Endodermal cell (in vitro differentiated cells): ENCODE measurements at regions not wholly inside any gene's neighbourhood (a gene's known extent, or its start where the extent isn't known, plus 50 kb on each side); places are given as distances from the start of the nearest gene placed in this dataset.
A peak's percentile ranks its signal among the peaks of the same experiment; 100 is the strongest.

Experiments used
- DNase-seq: peaks from one replicate; pipeline ENCODE4 v3.0.0-alpha.2; 2017
- H3K27ac ChIP-seq: 2 replicates; pipeline ENCODE4 v1.5.1; 2013; ENCODE audit warnings: mild to moderate bottlenecking, low read depth, low read length, moderate library complexity
- H3K27me3 ChIP-seq: 2 replicates; pipeline ENCODE4 v1.6.1; 2013; ENCODE audit warnings: mild to moderate bottlenecking, low read length, moderate library complexity; ENCODE audit not compliant: insufficient read depth, control insufficient read depth, poor library complexity, severe bottlenecking
- H3K36me3 ChIP-seq: 2 replicates; pipeline ENCODE4 v1.7.0; 2013; ENCODE audit warnings: mild to moderate bottlenecking, low read length, moderate library complexity; ENCODE audit not compliant: control insufficient read depth, insufficient read depth
- H3K4me1 ChIP-seq: one replicate; pipeline ENCODE4 v1.7.0; 2013; ENCODE audit warnings: low read length; ENCODE audit not compliant: control insufficient read depth, insufficient read depth
- H3K4me3 ChIP-seq: 2 replicates; pipeline ENCODE4 v1.5.1; 2013; ENCODE audit warnings: mild to moderate bottlenecking, low read length, moderate library complexity
- H3K9ac ChIP-seq: 2 replicates; pipeline ENCODE4 v1.6.1; 2013; ENCODE audit warnings: mild to moderate bottlenecking, low read length, moderate library complexity; ENCODE audit not compliant: poor library complexity, severe bottlenecking; ENCODE audit errors: extremely low read depth
- H3K9me3 ChIP-seq: 2 replicates; pipeline ENCODE4 v1.6.1; 2013; ENCODE audit warnings: mild to moderate bottlenecking, low read length, moderate library complexity; ENCODE audit not compliant: control insufficient read depth
- H3K27ac Mint-ChIP-seq: 2 replicates; pipeline ENCODE4 v1.8.0; 2020; ENCODE audit warnings: mixed read lengths
- H3K27me3 Mint-ChIP-seq: 2 replicates; pipeline ENCODE4 v1.8.0; 2021; ENCODE audit warnings: mild to moderate bottlenecking, mixed read lengths; ENCODE audit not compliant: insufficient read depth
- H3K36me3 Mint-ChIP-seq: 2 replicates; pipeline ENCODE4 v1.8.0; 2020; ENCODE audit warnings: low read depth, mixed read lengths
- H3K4me1 Mint-ChIP-seq: 2 replicates; pipeline ENCODE4 v1.8.0; 2020; ENCODE audit warnings: mixed read lengths
- H3K4me3 Mint-ChIP-seq: 2 replicates; pipeline ENCODE4 v1.8.0; 2020; ENCODE audit warnings: mild to moderate bottlenecking, moderate library complexity, mixed read lengths
- H3K9me3 Mint-ChIP-seq: 2 replicates; pipeline ENCODE4 v1.8.0; 2020; ENCODE audit warnings: mild to moderate bottlenecking, mixed read lengths
- WGBS, 2 experiments: methylation state at CpG; one replicate each; pipeline versions ENCODE4 v1.1.5 to v1.1.7; 2013; ENCODE audit warnings: missing lambda C conversion rate in 2 of 2, mixed read lengths in 1 of 2; ENCODE audit not compliant: insufficient coverage in 1 of 2, insufficient read length in 1 of 2; 5-methylcytosine and 5-hydroxymethylcytosine counted together
- TF ChIP-seq, protein P1 (sequence below): fragments of 200-600 bp; sonication (generic); conservative IDR thresholded peaks from 2 replicates; pipeline ENCODE4 v1.5.0; 2021; ENCODE audit warnings: antibody characterized with exemption, mild to moderate bottlenecking

DNA sequence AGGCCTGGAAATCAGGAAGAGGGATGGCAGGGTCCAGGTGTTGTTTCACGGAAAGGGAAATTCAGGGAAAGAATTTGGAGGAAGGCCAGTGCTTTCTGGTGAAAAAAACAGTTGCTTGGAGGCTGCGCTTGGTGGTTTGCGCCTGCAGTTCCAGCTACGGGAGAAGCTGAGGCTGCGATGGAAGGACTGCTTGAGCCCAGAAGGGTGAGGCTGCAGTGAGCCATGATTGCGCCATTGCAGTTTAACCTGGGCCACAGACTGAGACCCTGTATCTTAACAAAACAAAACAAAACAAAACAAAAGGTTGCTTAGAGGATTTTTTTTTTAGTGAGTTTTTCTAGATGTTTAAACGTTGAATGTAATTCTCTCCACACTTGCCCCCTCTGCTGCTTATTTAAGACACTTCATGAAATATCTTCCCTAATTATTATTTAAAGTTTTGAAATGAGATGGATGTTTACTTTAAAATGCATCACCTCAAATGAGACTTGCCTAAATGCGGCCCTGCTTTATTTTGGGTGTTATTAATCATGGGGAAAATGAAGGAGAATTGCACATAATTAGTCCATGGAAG is 75.4 kb upstream of the TRPC4 start:
- WGBS, 2 experiments, result 86 to 96% methylated on average over 5 to 6 of the region's 8 CpGs
- no peak overlapping the region for H3K27ac Mint-ChIP-seq
- H3K36me3 ChIP-seq, result no peaks in the 10 kb centered on the region
- H3K4me3 ChIP-seq, result no peak overlapping the region
- H3K27me3 ChIP-seq, result no peaks in the 10 kb centered on the region
- H3K9ac ChIP-seq, result no peak overlapping the region
- no peaks in the 10 kb centered on the region for H3K9me3 ChIP-seq
- TF ChIP-seq, protein P1, sequence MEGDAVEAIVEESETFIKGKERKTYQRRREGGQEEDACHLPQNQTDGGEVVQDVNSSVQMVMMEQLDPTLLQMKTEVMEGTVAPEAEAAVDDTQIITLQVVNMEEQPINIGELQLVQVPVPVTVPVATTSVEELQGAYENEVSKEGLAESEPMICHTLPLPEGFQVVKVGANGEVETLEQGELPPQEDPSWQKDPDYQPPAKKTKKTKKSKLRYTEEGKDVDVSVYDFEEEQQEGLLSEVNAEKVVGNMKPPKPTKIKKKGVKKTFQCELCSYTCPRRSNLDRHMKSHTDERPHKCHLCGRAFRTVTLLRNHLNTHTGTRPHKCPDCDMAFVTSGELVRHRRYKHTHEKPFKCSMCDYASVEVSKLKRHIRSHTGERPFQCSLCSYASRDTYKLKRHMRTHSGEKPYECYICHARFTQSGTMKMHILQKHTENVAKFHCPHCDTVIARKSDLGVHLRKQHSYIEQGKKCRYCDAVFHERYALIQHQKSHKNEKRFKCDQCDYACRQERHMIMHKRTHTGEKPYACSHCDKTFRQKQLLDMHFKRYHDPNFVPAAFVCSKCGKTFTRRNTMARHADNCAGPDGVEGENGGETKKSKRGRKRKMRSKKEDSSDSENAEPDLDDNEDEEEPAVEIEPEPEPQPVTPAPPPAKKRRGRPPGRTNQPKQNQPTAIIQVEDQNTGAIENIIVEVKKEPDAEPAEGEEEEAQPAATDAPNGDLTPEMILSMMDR, result no peak
- peaks cover 5% of the 10 kb centered on the region for H3K4me1 Mint-ChIP-seq
- H3K27me3 Mint-ChIP-seq, result no peaks in the 10 kb centered on the region
- no peak overlapping the region for H3K27ac ChIP-seq
- peak; percentile 47 for DNase-seq
- H3K9me3 Mint-ChIP-seq, result no peaks in the 10 kb centered on the region
- no peaks in the 10 kb centered on the region for H3K4me1 ChIP-seq
- H3K36me3 Mint-ChIP-seq, result no peaks in the 10 kb centered on the region
- H3K4me3 Mint-ChIP-seq, result no peak overlapping the region

DNA sequence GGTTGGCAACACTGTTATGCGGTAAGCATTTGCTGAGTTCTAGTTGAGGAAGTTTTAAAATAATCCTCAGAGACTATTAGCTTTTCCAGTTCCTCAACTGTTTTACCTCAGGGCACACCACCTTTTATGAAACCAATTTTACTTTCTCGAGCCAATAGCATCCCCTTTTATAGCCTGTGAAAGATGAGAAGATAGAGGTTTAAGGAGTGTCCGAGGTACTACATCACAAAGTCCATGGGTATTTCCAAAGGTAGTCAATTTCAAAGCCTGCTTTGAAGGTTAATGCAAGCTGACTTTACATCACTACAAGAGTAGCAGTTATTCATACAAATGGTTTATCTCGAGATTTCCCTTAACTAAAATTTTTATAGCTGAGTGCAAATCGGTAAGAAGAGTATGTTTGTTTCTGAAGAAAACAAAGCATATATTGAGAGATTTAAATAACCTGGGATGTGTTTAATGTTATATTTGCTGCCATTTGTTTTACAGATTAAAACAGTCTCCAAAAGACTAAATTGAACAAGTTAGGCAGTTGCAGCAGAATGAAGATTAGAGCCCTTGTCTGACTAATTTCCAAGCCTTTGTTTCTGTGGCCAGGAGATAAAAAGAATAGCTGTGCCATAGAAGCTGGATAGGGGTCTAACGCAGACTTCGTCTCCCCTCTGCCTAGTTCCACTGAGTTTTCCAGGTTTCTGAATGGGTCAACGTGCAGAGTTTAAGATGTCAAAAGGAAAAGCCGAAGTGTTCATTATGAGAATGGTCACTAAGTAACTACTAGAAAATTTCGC is 74.7 kb upstream of the TRPC4 start:
- Histone ChIP-seq H3K9ac (no peak overlapping the region), H3K9me3 (no peaks in the 10 kb centered on the region), H3K4me3 (no peak overlapping the region), H3K36me3 (no peaks in the 10 kb centered on the region), H3K4me1 (no peaks in the 10 kb centered on the region), H3K27ac (no peak overlapping the region), H3K27me3 (no peaks in the 10 kb centered on the region)
- H3K9me3 Mint-ChIP-seq, result no peaks in the 10 kb centered on the region
- peaks cover 5% of the 10 kb centered on the region for H3K4me1 Mint-ChIP-seq
- no peak overlapping the region for H3K4me3 Mint-ChIP-seq
- TF ChIP-seq, protein P1, result no peak
- no peak for DNase-seq
- 90 to 100% methylated on average over 1 to 10 of the region's 10 CpGs for WGBS, 2 experiments
- no peaks in the 10 kb centered on the region for H3K36me3 Mint-ChIP-seq
- no peaks in the 10 kb centered on the region for H3K27me3 Mint-ChIP-seq
- no peak overlapping the region for H3K27ac Mint-ChIP-seq

DNA sequence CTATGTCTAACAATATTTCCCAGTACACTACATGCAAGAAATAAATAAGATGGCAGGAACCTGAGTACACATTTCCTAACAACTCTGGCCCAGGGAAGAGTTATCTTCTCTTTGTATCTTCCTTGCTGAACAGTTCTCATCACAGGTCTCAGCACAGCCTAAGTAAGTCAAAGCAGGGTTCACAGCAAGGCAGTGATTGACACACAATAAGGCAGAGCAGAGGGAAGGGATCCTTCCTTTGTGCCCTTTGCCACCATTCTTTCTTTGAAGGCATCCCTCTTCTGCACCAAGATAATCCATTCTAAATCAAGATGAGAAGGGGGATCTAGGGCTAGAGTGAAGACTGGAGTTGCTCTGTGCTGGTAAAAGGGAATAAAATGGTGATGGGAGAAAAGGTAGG is 73.4 kb upstream of the TRPC4 start:
- Histone ChIP-seq H3K4me1 (no peaks in the 10 kb centered on the region), H3K27me3 (no peaks in the 10 kb centered on the region), H3K9me3 (no peaks in the 10 kb centered on the region), H3K36me3 (no peaks in the 10 kb centered on the region), H3K4me3 (no peak overlapping the region), H3K27ac (no peak overlapping the region), H3K9ac (no peak overlapping the region)
- Mint-ChIP-seq H3K4me3 (no peak overlapping the region), H3K36me3 (no peaks in the 10 kb centered on the region), H3K27ac (no peak overlapping the region), H3K4me1 (peaks cover 5% of the 10 kb centered on the region), H3K9me3 (no peaks in the 10 kb centered on the region), H3K27me3 (no peaks in the 10 kb centered on the region)
- no peak for DNase-seq
- TF ChIP-seq, protein P1, result no peak
